MCF 10A (cell line): ENCODE measurements at regions not wholly inside any gene's neighbourhood (a gene's known extent, or its start where the extent isn't known, plus 50 kb on each side); places are given as distances from the start of the nearest gene placed in this dataset.

Experiments used
- BruUV-seq: library from RNA; stranded (reverse); fragments of 400-500 nt; replicated peaks from 2 replicates; lab custom pipeline; 2021; lab: Mats Ljungman, UMichigan
- CTCF ChIA-PET: fragments of 300-600 bp; sonication (Branson Sonifier 250); formaldehyde crosslinking; extraction: SDS; loops from one replicate; lab custom pipeline; 2021; ENCODE audit warnings: antibody characterized with exemption, inconsistent platforms; lab: Yijun Ruan, JAX
- POLR2A ChIA-PET: fragments of 300-600, 350-650 bp; sonication (Branson Sonifier 250); formaldehyde crosslinking; extraction: SDS; loops from one replicate; lab custom pipeline; 2020; ENCODE audit warnings: antibody characterized with exemption, inconsistent platforms; lab: Yijun Ruan, JAX
- DNase-seq: peaks from one replicate; pipeline ENCODE4 v3.0.0-alpha.2; 2018; ENCODE audit not compliant: unreplicated experiment
- H3K27ac Mint-ChIP-seq: one replicate; pipeline ENCODE4 v1.8.0; 2022; ENCODE audit warnings: mild to moderate bottlenecking, low read depth, mixed read lengths; ENCODE audit not compliant: unreplicated experiment
- H3K27me3 Mint-ChIP-seq: one replicate; pipeline ENCODE4 v1.8.0; 2022; ENCODE audit warnings: mixed read lengths; ENCODE audit not compliant: insufficient read depth, unreplicated experiment
- H3K36me3 Mint-ChIP-seq: one replicate; pipeline ENCODE4 v1.8.0; 2022; ENCODE audit warnings: mild to moderate bottlenecking, moderate library complexity, mixed read lengths; ENCODE audit not compliant: insufficient read depth, unreplicated experiment
- H3K4me1 Mint-ChIP-seq: one replicate; pipeline ENCODE4 v1.8.0; 2022; ENCODE audit warnings: mixed read lengths; ENCODE audit not compliant: insufficient read depth, unreplicated experiment
- H3K4me3 Mint-ChIP-seq: one replicate; pipeline ENCODE4 v1.8.0; 2022; ENCODE audit warnings: mild to moderate bottlenecking, moderate library complexity, mixed read lengths; ENCODE audit not compliant: unreplicated experiment
- H3K9me3 Mint-ChIP-seq: one replicate; pipeline ENCODE4 v1.8.0; 2022; ENCODE audit warnings: mixed read lengths; ENCODE audit not compliant: unreplicated experiment
- intact Hi-C: fragments of 100-400 bp; cut with micrococcal nuclease; formaldehyde crosslinking; loops from 2 replicates; pipeline ENCODE4 v1.14.1; 2022
- TF ChIP-seq, protein P1 (sequence below): fragments of 200-600 bp; IDR thresholded peaks from one replicate; pipeline ENCODE4 v1.8.0; 2022; ENCODE audit warnings: antibody characterized with exemption, mild to moderate bottlenecking; ENCODE audit not compliant: unreplicated experiment

DNA sequence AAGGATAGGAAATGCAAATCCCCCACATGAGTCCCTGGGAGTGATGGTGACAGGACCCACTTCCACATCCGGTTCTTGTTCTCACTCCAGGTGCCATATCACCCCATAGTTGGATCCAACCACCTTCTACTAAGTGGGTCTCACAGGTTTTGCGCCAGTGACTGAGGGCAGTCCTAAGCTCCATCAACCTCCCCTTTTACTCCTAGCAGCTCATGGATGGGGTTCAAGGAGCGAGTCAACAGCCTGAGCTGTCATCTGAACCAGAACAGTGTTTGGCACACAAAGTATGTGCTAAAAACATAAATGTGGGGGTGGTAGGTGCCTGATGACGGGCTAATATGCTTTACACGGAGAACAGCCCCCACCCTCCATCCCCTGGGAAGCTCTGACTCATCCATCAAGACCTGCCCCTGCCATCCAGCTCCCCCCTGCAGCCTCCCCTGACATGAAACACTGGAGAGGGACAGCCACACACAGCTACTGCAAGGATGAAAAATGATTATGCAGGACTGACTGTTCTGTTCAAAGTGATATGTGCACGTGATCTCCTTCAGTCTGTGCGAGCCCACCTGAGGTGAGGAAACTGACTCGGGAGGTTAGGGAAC lies 143.2 kb upstream of the CDH5 start:
- Mint-ChIP-seq H3K27me3 (no peaks in the 10 kb centered on the region), H3K27ac (no peak overlapping the region), H3K9me3 (peaks cover 14% of the 10 kb centered on the region), H3K36me3 (no peaks in the 10 kb centered on the region), H3K4me3 (no peak overlapping the region), H3K4me1 (no peaks in the 10 kb centered on the region)
- POLR2A ChIA-PET: interaction anchor here (1.0 kb wide), 1 partner anchor 40 kb away, joined by 3 read pairs; no protein-coding TSS in a partner anchor
- DNase-seq: peak; percentile 46
- intact Hi-C loops: no loop called here
- CTCF ChIA-PET: interaction anchor here (0.6 kb wide), 2 partner anchors 357 to 1759 kb away, joined by 3 read pairs; no protein-coding TSS in a partner anchor
- BruUV-seq: no TSS peak
- TF ChIP-seq, protein P1, sequence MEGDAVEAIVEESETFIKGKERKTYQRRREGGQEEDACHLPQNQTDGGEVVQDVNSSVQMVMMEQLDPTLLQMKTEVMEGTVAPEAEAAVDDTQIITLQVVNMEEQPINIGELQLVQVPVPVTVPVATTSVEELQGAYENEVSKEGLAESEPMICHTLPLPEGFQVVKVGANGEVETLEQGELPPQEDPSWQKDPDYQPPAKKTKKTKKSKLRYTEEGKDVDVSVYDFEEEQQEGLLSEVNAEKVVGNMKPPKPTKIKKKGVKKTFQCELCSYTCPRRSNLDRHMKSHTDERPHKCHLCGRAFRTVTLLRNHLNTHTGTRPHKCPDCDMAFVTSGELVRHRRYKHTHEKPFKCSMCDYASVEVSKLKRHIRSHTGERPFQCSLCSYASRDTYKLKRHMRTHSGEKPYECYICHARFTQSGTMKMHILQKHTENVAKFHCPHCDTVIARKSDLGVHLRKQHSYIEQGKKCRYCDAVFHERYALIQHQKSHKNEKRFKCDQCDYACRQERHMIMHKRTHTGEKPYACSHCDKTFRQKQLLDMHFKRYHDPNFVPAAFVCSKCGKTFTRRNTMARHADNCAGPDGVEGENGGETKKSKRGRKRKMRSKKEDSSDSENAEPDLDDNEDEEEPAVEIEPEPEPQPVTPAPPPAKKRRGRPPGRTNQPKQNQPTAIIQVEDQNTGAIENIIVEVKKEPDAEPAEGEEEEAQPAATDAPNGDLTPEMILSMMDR: no peak

DNA sequence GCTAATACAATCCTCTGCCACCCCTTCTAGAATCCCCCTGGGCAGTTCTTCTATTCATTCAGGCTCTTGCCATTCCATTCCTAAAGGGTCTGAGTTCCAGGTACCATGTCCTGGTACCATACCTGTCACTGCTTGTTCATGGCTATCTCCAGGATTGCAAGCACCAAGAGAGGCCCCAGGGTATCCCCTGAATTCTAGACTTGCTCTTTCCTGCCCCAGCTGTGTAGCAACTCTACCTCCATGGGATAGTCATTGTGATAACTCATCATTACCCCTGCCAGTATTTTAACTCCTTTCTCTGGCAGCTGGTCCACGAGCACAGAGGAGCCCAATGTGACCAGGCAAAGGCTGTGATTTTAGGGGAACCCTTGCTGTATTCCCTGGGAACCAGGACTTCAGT lies 143.7 kb upstream of the CDH5 start:
- intact Hi-C loops: no loop called here
- Mint-ChIP-seq H3K27me3 (no peaks in the 10 kb centered on the region), H3K9me3 (peaks cover 16% of the 10 kb centered on the region), H3K4me1 (no peaks in the 10 kb centered on the region), H3K36me3 (no peaks in the 10 kb centered on the region), H3K4me3 (no peak overlapping the region), H3K27ac (no peak overlapping the region)
- peak; percentile 28 for DNase-seq
- ChIA-PET CTCF (interaction anchor here (0.6 to 0.9 kb wide), 3 partner anchors 121 to 1759 kb away, joined by 3 read pairs; no protein-coding TSS in a partner anchor), POLR2A (no interaction called here)
- no TSS peak for BruUV-seq
- TF ChIP-seq, protein P1: no peak

DNA sequence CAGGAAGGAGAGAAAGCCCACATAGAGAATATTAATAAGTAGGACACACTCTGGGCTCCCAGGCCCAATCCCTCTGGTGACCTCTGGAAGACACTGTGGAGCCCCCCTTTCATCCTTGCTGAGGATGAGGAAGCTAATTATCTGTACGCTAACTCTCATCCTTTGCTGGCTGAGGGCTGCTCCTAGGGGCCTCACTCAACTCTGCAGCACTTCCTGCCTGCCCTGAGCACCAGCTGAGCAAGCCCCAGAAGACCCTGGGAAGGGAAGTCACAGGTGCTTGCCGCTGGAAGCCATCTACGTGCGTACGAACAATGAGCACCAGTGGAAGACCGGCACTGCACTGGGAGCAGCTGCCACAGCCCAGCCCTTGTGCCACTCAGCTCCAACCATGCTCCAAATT lies 145.8 kb upstream of the CDH5 start:
- TF ChIP-seq, protein P1: no peak
- BruUV-seq: no TSS peak
- POLR2A ChIA-PET: no interaction called here
- no peaks in the 10 kb centered on the region for H3K27me3 Mint-ChIP-seq
- DNase-seq: no peak
- no peaks in the 10 kb centered on the region for H3K36me3 Mint-ChIP-seq
- no peaks in the 10 kb centered on the region for H3K4me1 Mint-ChIP-seq
- intact Hi-C loops: no loop called here
- no peak overlapping the region for H3K4me3 Mint-ChIP-seq
- peaks cover 8% of the 10 kb centered on the region for H3K9me3 Mint-ChIP-seq
- no peak overlapping the region for H3K27ac Mint-ChIP-seq
- CTCF ChIA-PET: interaction anchor here (0.9 to 1.1 kb wide), 2 partner anchors 16 to 167 kb away, joined by 3 to 4 read pairs; no protein-coding TSS in a partner anchor

DNA sequence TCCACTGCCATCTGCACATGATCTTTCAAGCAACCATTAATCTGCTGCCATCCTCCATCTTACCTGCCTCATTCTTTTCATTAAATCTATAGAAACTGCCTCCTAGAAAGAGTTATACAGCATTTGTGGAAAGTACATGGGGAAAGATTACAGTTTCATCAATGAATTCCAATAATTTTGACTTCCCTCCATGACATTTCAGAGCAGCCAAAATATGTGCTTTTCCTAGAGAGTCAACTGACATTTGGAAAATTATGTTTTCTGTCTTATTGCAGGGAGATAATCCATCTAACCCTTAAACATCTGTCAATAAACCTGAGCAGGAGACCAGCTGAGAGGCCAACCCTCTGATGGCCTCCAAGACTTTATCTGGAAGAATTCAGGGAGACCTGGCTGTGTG lies 147.0 kb upstream of the CDH5 start:
- H3K4me1 Mint-ChIP-seq: no peaks in the 10 kb centered on the region
- POLR2A ChIA-PET: no interaction called here
- H3K27ac Mint-ChIP-seq: no peak overlapping the region

More for the DNA sequence above, 147.0 kb upstream of the CDH5 start:
- peaks cover 17% of the 10 kb centered on the region for H3K9me3 Mint-ChIP-seq
- H3K27me3 Mint-ChIP-seq: no peaks in the 10 kb centered on the region
- BruUV-seq: no TSS peak
- TF ChIP-seq, protein P1: no peak
- CTCF ChIA-PET: interaction anchor here (0.6 kb wide), 1 partner anchor 138 kb away, joined by 3 read pairs; no protein-coding TSS in a partner anchor
- H3K36me3 Mint-ChIP-seq: no peaks in the 10 kb centered on the region
- DNase-seq: no peak
- H3K4me3 Mint-ChIP-seq: no peak overlapping the region
- intact Hi-C loops: no loop called here
